GM20000 (cell line): ENCODE measurements at regions not wholly inside any gene's neighbourhood (a gene's known extent, or its start where the extent isn't known, plus 50 kb on each side); places are given as distances from the start of the nearest gene placed in this dataset.

Source experiments
- DNase-seq: peaks from one replicate; pipeline ENCODE4 v3.0.0; 2012; ENCODE audit warnings: low spot score
- CTCF ChIP-seq: IDR thresholded peaks from 2 replicates; pipeline ENCODE4 v1.5.1; 2012; ENCODE audit warnings: mild to moderate bottlenecking, control low read depth; ENCODE audit errors: extremely low read depth, missing control alignments

GRCh38 chr1:38258085-38258627 is 211.6 kb upstream of the POU3F1 start:
- no peak for DNase-seq
- TF ChIP-seq CTCF = no peak

GRCh38 chr1:38257374-38257773 is 210.8 kb upstream of the POU3F1 start:
- no peak for TF ChIP-seq CTCF
- no peak for DNase-seq

GRCh38 chr1:38256072-38256471 is 209.5 kb upstream of the POU3F1 start:
- TF ChIP-seq CTCF = no peak
- no peak for DNase-seq

- TF ChIP-seq CTCF = no peak
- no peak for DNase-seq
These were observed 206.7 kb upstream of the POU3F1 start for GRCh38 chr1:38253314-38253713.

- no peak for TF ChIP-seq CTCF
These were observed 203.8 kb upstream of the POU3F1 start for GRCh38 chr1:38250356-38250755.

GRCh38 chr1:38249001-38249400 is 202.4 kb upstream of the POU3F1 start:
- DNase-seq = no peak
- TF ChIP-seq CTCF = no peak

More at GRCh38 chr1:38250356-38250755, 203.8 kb upstream of the POU3F1 start:
- DNase-seq = no peak

- TF ChIP-seq CTCF = no peak
- no peak for DNase-seq
These were observed 200.7 kb upstream of the POU3F1 start for GRCh38 chr1:38246955-38247952.
